Mesendoderm (in vitro differentiated cells): ENCODE measurements at regions not wholly inside any gene's neighbourhood (a gene's known extent, or its start where the extent isn't known, plus 50 kb on each side); places are given as distances from the start of the nearest gene placed in this dataset.
A peak's percentile ranks its signal among the peaks of the same experiment; 100 is the strongest.

Experiments
- DNase-seq: peaks from one replicate; pipeline ENCODE4 v3.0.0; 2013
- H2AK5ac ChIP-seq: 2 replicates; pipeline ENCODE4 v1.6.1; 2013; ENCODE audit warnings: low read length, inconsistent platforms
- H2BK120ac ChIP-seq: 2 replicates; pipeline ENCODE4 v1.6.1; 2013; ENCODE audit warnings: low read depth, mild to moderate bottlenecking, low read length, moderate library complexity, mixed read lengths
- H2BK15ac ChIP-seq: replicated peaks from 2 replicates; pipeline ENCODE4 v1.6.1; 2013; ENCODE audit warnings: low read depth, mild to moderate bottlenecking, moderate library complexity
- H2BK5ac ChIP-seq: 2 replicates; pipeline ENCODE4 v1.6.1; 2013; ENCODE audit warnings: low read length, inconsistent platforms
- H3K18ac ChIP-seq: 2 replicates; pipeline ENCODE4 v1.6.1; 2013; ENCODE audit warnings: mild to moderate bottlenecking, low read length, mixed read lengths
- H3K23ac ChIP-seq: one replicate; pipeline ENCODE4 v1.6.1; 2013; ENCODE audit warnings: low read length
- H3K27ac ChIP-seq: 2 replicates; pipeline ENCODE4 v1.5.1; 2013; ENCODE audit warnings: low read depth, mild to moderate bottlenecking, inconsistent platforms, low read length, moderate library complexity
- H3K27me3 ChIP-seq: 2 replicates; pipeline ENCODE4 v1.6.1; 2013; ENCODE audit warnings: low read length, control low read depth, mild to moderate bottlenecking, inconsistent platforms; ENCODE audit not compliant: insufficient read depth, poor library complexity
- H3K36me3 ChIP-seq: 2 replicates; pipeline ENCODE4 v1.6.1; 2013; ENCODE audit warnings: low read length, inconsistent platforms; ENCODE audit not compliant: control insufficient read depth, insufficient read depth
- H3K4ac ChIP-seq: one replicate; pipeline ENCODE4 v1.6.1; 2013; ENCODE audit warnings: low read depth, mild to moderate bottlenecking, low read length, moderate library complexity
- H3K4me1 ChIP-seq: 2 replicates; pipeline ENCODE4 v1.6.1; 2013; ENCODE audit warnings: low read depth, low read length, inconsistent platforms; ENCODE audit not compliant: control insufficient read depth
- H3K4me2 ChIP-seq: 2 replicates; pipeline ENCODE4 v1.6.1; 2013; ENCODE audit warnings: low read length
- H3K4me3 ChIP-seq: 2 replicates; pipeline ENCODE4 v1.5.1; 2013; ENCODE audit warnings: mild to moderate bottlenecking, low read length
- H3K56ac ChIP-seq: one replicate; pipeline ENCODE4 v1.6.1; 2013; ENCODE audit warnings: low read length
- H3K79me1 ChIP-seq: 2 replicates; pipeline ENCODE4 v1.6.1; 2013; ENCODE audit warnings: low read length, inconsistent platforms
- H3K79me2 ChIP-seq: 2 replicates; pipeline ENCODE4 v1.6.1; 2013; ENCODE audit warnings: mild to moderate bottlenecking, low read length; ENCODE audit not compliant: control insufficient read depth, insufficient read depth
- H3K9ac ChIP-seq: 2 replicates; pipeline ENCODE4 v1.6.1; 2013; ENCODE audit warnings: low read length, inconsistent platforms
- H4K5ac ChIP-seq: one replicate; pipeline ENCODE4 v1.6.1; 2013; ENCODE audit warnings: low read length
- H4K8ac ChIP-seq: one replicate; pipeline ENCODE4 v1.6.1; 2013; ENCODE audit warnings: low read depth, mild to moderate bottlenecking, control low read depth, low read length, moderate library complexity
- WGBS: extraction: QIAGEN DNeasy Blood & Tissue Kit; methylation state at CpG from one replicate; pipeline ENCODE4 v1.1.7; 2013; ENCODE audit warnings: low lambda C conversion rate, missing lambda C conversion rate; ENCODE audit not compliant: insufficient coverage; ENCODE audit errors: extremely low coverage; 5-methylcytosine and 5-hydroxymethylcytosine counted together

DNA sequence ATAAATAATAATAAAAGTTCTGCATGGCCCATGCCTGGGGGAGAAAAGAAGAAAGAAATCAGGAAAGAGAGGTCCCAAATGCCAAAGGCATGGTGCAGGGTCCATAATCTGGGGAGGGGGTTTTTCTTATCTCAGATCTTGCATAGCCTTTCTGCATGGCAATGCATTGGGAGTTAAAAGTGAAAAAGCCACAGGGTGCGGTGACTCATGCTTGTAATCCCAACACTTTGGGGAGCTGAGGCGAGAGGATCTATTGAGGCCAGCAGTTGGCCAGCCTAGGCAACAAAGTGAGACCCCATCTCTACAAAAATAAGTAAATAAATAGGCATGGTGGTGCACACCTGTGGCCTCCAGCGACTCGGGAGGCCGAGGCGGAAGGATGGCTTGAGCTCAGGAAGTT lies 76.8 kb upstream of the GATA2 start:
- no peak overlapping the region for H2BK15ac ChIP-seq
- no CpG with 5 or more reads among the region's 6 CpGs for WGBS
- no peak overlapping the region for H2AK5ac ChIP-seq
- no peak overlapping the region for H3K4me3 ChIP-seq
- DNase-seq, result peak; percentile 81
- no peak overlapping the region for H3K23ac ChIP-seq
- no peaks in the 10 kb centered on the region for H3K36me3 ChIP-seq
- H3K4me1 ChIP-seq, result no peaks in the 10 kb centered on the region
- no peak overlapping the region for H3K18ac ChIP-seq
- H2BK120ac ChIP-seq, result no peak overlapping the region
- H3K79me2 ChIP-seq, result no peaks in the 10 kb centered on the region
- no peak overlapping the region for H3K4ac ChIP-seq
- no peak overlapping the region for H3K56ac ChIP-seq
- no peak overlapping the region for H3K9ac ChIP-seq
- no peak overlapping the region for H4K5ac ChIP-seq
- no peak overlapping the region for H2BK5ac ChIP-seq
- H3K27ac ChIP-seq, result no peak overlapping the region
- no peaks in the 10 kb centered on the region for H3K79me1 ChIP-seq
- no peak overlapping the region for H3K4me2 ChIP-seq
- no peak overlapping the region for H4K8ac ChIP-seq
- no peaks in the 10 kb centered on the region for H3K27me3 ChIP-seq

DNA sequence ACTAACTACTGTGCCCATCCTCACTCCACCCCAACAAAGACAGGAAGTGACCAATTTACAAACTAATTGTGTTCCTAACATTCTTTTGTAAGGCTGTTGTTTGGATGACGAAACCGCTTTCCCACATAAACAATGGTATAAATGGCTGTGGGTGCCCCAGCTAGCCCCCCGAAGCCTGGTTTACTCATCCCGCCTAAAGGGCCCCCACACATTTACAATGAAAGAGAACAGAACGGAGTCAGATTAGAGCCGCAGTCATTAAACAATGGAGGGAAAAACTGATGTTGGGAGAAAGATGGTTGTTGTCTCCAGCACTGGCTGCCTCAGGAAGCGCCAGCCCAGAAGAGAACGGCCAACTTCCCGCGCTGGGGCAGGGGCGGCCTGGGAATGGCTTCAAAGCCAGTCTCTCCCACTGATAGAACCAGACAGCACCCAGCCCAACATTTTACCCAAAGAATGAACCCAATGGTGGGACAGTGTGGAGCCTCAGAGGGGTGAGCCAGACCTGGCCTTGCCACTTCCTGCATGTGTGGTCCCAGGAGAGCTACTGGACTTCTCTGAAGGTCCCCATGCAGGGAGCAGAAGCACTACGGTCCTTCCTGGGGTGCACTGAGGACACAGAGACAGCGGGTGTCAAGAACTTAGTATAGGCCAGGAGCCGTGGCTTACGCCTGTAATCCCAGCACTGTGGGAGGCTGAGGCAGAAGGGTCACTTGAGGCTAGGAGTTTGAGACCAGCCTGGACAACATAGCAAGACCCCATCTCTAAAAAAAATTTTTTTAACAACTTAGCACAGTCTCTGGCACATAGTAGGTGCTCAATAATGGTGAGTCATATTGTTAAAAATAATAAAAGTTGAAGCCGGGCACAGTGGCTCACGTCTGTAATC lies 75.8 kb upstream of the GATA2 start:
- Histone ChIP-seq H3K4ac (peak overlapping the region; percentile 28), H3K4me3 (no peak overlapping the region), H3K4me1 (no peaks in the 10 kb centered on the region), H3K79me2 (no peaks in the 10 kb centered on the region), H3K27ac (peak overlapping the region; percentile 1), H3K79me1 (no peaks in the 10 kb centered on the region), H2BK120ac (peak overlapping the region; percentile 23), H3K9ac (no peak overlapping the region), H4K8ac (no peak overlapping the region), H2BK5ac (peak overlapping the region; percentile 58), H3K27me3 (no peaks in the 10 kb centered on the region), H3K56ac (peak overlapping the region; percentile 19), H2AK5ac (no peak overlapping the region), H3K23ac (no peak overlapping the region), H2BK15ac (no peak overlapping the region), H3K18ac (peak overlapping the region; percentile 3), H3K4me2 (no peak overlapping the region), H4K5ac (no peak overlapping the region), H3K36me3 (no peaks in the 10 kb centered on the region)
- WGBS, result no CpG with 5 or more reads among the region's 17 CpGs
- peak; percentile 90 for DNase-seq

DNA sequence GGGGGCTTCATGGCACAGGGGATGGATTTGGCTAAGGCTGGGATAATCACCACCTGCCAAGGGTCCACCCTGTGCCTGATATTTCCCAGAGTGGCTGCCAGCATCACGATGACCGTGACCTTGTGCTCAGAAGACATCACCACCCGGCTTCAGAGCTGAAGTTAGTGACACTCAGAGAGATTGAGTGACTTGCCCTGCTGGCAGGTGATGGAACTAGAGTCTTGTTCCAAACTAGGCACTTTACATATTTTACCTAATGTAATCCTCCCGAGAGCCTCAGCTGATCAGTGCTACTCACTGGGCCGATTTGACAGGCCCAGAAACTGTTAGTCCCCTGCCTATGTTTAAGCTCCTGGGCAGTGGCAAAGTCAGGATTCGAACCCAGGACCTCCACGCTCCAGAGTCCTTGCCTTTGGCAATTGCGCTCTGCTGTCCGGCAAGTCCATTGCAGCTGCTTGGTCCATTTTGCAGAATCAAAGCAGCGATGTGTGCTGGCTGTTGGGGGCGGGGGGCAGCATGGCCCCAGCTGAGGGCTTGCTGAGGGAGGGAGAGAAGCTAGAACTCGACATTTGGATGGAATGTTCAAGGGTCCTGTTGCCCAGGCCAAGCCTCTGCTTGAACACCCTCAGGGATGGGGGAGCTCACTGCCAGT lies 74.8 kb upstream of the GATA2 start:
- no peak overlapping the region for H3K18ac ChIP-seq
- H2BK5ac ChIP-seq, result peak overlapping the region; percentile 79
- no peaks in the 10 kb centered on the region for H3K27me3 ChIP-seq
- H3K4me3 ChIP-seq, result no peak overlapping the region
- H4K5ac ChIP-seq, result no peak overlapping the region
- H3K23ac ChIP-seq, result no peak overlapping the region
- no CpG with 5 or more reads among the region's 12 CpGs for WGBS
- no peak overlapping the region for H3K27ac ChIP-seq
- no peaks in the 10 kb centered on the region for H3K36me3 ChIP-seq
- H3K9ac ChIP-seq, result no peak overlapping the region
- no peak overlapping the region for H2BK120ac ChIP-seq
- H3K56ac ChIP-seq, result peak overlapping the region; percentile 42
- H2BK15ac ChIP-seq, result no peak overlapping the region
- peak; percentile 58 for DNase-seq
- no peaks in the 10 kb centered on the region for H3K79me2 ChIP-seq
- H2AK5ac ChIP-seq, result peak overlapping the region; percentile 66
- H3K4ac ChIP-seq, result no peak overlapping the region
- H4K8ac ChIP-seq, result no peak overlapping the region
- H3K79me1 ChIP-seq, result no peaks in the 10 kb centered on the region
- no peak overlapping the region for H3K4me2 ChIP-seq
- no peaks in the 10 kb centered on the region for H3K4me1 ChIP-seq

DNA sequence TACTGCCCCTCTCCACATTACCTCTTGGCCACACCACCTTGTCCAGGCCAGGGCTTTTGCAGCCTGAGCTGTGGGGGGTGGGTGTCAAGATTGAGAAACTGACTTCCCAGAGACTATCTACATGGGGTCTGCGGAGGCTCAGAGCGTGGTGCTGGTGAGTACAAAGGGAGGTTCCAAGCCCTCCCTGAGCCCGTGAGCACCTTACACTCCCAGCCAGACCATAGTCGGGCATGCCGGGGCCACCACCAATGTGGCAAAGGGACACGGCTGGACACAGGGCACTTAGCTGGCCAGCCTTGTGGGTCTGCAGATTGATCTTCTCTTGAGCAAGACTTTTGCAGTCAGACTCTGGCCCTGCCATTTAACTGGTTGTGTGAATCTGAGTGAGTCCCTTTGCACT lies 74.1 kb upstream of the GATA2 start:
- Histone ChIP-seq H3K56ac (peak overlapping the region; percentile 62), H2AK5ac (peak overlapping the region; percentile 59), H3K4ac (peak overlapping the region; percentile 28), H2BK15ac (no peak overlapping the region), H4K5ac (no peak overlapping the region), H3K79me1 (no peaks in the 10 kb centered on the region), H3K27ac (no peak overlapping the region), H3K9ac (no peak overlapping the region), H2BK5ac (no peak overlapping the region), H3K23ac (no peak overlapping the region), H3K4me2 (no peak overlapping the region), H3K36me3 (no peaks in the 10 kb centered on the region), H3K27me3 (no peaks in the 10 kb centered on the region), H3K4me3 (no peak overlapping the region), H2BK120ac (no peak overlapping the region), H3K4me1 (no peaks in the 10 kb centered on the region), H3K79me2 (no peaks in the 10 kb centered on the region), H4K8ac (no peak overlapping the region), H3K18ac (no peak overlapping the region)
- no peak for DNase-seq
- WGBS, result no CpG with 5 or more reads among the region's 6 CpGs

DNA sequence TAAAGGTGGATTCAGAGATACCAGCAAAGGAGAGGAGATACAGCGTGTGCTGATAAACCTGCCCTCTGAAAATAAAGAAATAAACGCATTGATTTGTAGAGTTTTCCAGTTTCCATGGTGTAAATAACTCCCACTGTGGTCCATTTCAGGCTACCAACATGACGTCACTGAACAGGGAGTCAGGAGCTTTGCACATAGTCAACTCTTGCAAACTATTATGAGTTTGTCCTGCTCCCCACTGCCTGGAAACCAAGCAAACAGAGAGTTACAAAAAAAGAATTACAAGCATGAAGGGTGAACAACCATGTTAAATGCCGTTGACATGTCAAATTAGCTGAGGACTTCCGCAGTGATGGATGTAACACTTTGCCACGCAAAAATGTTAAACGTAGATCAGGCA lies 70.4 kb upstream of the GATA2 start:
- no peak overlapping the region for H4K5ac ChIP-seq
- H3K4me3 ChIP-seq, result no peak overlapping the region
- WGBS, result no CpG with 5 or more reads among the region's 7 CpGs
- H3K36me3 ChIP-seq, result no peaks in the 10 kb centered on the region
- no peaks in the 10 kb centered on the region for H3K79me1 ChIP-seq
- H4K8ac ChIP-seq, result no peak overlapping the region
- no peak overlapping the region for H2AK5ac ChIP-seq
- no peak overlapping the region for H3K27ac ChIP-seq
- H3K4me1 ChIP-seq, result no peaks in the 10 kb centered on the region
- H3K9ac ChIP-seq, result no peak overlapping the region
- no peak overlapping the region for H3K4me2 ChIP-seq
- H2BK120ac ChIP-seq, result no peak overlapping the region
- no peak for DNase-seq
- no peak overlapping the region for H3K23ac ChIP-seq
- H3K4ac ChIP-seq, result no peak overlapping the region
- H3K56ac ChIP-seq, result no peak overlapping the region
- no peak overlapping the region for H2BK5ac ChIP-seq
- H3K27me3 ChIP-seq, result no peaks in the 10 kb centered on the region
- no peak overlapping the region for H2BK15ac ChIP-seq
- no peaks in the 10 kb centered on the region for H3K79me2 ChIP-seq
- no peak overlapping the region for H3K18ac ChIP-seq
